ENCODE measurements at regions not wholly inside any gene's neighbourhood (a gene's known extent, or its start where the extent isn't known, plus 50 kb on each side); places are given as distances from the start of the nearest gene placed in this dataset.
A peak's percentile ranks its signal among the peaks of the same experiment; 100 is the strongest.

DNA sequence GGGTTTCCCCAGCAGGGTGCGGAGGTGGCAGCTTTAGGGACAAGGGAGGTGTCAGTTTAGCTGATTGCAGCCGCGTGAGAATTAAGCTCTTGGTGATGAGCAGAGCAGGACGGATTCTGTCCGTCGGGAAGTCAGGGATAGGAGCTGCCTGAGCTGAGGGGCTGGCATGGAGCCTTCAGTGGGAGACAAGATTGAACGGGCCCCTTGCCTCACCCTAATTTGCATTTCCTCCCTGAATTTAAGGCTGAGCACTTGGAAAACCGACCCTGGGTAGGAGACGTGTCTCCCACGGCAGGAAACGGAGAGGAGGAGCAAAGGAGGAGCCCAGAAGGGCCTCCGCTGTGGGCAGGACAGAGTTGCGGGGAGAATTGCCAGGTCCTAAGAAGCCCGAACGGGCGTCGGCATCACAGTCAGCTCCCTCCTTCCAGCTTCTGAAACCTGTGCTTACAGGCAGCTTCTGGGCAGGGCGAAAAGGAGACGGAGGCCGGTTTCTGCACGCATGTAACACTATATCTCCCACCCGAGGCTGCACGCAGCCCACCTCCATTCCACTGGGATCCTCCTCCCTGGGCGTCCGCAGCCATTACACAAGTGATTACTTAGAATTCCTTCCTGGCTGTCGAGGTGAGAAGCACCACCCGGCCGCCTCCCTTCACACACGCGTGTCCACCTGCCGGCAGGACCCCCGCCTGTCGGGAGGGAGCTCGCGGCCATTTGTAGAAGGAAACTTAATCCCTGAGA, 345.8 kb downstream of the BRD1 start:
- DNase-seq, result no peak

DNA sequence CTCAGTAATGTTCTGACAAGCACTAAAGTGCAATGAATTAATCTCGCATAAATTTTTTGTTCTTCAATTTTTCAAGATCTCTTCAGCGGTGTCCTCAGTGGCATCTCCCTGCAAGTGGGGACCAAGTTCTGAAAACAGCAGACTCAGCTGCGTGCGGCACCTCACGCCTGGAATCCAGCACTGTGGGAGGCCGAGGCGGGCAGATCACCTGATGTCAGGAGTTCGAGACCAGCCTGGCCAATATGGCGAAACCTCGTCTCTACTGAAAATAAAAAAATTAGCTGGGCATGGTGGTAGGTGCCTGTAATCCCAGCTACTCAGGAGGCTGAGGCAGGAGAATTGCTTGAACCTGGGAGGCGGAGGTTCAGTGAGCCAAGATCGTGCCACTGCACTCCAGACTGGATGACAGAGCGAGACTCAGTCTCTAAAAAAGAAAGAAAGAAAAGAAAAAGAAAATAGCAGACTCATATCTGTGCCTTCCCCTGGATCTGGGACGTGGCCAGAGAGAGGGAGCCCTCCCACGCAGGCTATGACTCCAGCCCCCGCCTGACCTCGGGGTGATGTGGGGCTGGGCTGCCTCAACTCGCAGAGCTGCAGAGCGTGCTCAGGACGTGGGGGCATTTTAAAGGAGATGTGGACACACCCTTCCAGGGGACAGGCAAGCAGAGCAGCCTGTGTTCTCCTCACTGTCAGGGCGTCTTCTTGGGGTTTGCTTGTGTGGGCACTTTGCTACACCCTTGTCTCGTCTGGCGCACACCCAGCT, 346.6 kb downstream of the BRD1 start:
- DNase-seq, result no peak

DNA sequence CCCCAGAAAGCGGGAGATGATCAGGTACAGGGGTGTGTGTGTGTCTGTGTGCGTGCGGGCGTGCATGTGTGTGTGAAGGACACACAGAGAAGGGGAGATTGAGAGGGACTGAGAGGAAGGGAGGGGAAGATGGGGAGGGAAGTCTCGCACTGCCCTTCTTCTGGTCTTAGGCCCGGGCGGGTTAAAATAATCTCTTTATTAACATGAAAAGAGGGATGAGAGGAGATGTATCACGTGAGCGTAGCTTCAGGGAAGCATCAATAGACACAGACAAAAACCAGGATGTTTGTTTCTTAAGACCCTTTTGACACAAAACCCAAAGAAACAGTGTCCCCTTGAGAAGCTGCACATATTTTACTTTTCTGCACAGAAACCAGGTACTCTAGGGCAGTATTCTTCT, 347.3 kb downstream of the BRD1 start:
- DNase-seq, result no peak

DNA sequence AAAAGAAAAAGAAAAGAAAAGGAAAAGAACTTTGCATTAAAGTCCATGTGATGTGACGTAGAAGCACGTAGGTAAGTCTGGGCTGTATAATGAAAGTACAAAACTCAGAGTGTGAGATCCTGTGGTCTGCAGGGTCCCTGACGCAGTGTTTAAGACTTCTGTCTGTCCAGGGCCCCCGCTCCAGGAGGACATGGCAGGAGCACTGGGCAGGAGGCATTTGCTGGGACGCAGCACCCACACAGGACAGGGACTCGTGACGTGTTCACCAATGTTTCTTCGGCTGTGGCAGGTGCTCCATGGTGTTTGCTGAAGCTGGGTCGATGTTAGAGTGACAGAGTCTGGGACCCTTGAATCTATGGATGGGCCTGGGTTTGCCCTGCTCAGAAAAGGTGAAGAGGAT, 348.1 kb downstream of the BRD1 start:
- DNase-seq, result no peak

DNA sequence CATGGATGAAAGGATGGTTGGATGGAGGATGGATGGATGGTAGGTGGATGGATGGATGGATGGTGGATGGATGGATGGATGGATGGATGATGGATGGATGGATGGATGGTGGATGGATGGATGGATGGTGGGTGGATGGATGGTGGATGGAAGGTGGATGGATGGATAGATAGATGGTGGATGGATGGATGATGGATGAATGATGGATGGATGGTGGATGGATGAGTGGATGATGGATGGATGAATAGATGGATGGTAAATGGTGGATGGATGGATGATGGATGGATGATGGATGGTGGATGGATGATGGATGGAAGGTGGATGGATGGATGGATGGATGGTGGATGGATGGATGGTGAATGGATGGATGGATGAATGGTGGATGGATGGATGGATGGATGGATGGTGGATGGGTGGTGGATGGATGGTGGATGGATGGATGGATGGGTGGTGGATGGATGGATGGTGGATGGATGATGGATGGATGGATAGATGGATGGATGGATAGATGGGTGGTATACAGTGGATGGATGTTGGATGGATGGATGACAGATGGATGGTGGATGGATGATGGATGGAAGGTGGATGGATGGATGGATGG, 350.8 kb downstream of the BRD1 start:
- DNase-seq, result no peak

DNA sequence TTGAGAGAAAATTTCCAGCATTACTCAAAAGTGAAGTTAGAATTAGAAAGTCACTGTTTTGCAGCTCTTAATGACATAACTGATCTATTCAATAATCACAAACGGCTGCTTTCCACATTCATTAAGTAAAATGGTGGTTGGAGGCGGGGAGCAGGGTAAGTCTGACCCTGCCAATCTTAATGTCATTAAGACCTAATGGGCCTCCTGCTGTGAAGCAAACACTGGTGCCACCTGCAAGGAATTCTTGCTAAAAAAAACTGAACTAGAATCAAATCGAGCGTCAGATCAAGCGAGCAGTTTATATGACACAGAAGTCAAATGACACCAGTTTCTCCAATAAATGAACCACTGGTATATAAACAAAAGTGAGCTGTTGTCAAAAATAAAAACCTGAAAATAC, 351.5 kb downstream of the BRD1 start:
- DNase-seq, result no peak

DNA sequence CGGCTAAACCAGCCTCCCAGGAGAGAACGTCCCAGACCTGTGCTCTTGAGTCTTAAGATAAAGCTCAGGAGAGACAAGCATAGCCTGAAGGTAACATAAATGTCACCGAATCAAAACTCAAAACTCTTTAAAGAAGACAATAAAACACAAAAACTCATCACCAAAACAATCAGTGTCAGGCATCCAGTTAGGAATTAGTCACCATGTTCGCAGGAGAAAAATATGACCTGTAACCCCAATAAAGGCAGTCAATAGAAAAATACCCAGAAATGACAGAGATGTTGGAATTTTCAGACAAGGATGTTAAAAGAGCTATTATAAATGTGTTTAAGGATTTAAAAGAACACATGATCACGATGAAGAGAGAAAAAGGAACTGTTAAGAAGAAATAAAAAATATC, 352.4 kb downstream of the BRD1 start:
- DNase-seq, result no peak

DNA sequence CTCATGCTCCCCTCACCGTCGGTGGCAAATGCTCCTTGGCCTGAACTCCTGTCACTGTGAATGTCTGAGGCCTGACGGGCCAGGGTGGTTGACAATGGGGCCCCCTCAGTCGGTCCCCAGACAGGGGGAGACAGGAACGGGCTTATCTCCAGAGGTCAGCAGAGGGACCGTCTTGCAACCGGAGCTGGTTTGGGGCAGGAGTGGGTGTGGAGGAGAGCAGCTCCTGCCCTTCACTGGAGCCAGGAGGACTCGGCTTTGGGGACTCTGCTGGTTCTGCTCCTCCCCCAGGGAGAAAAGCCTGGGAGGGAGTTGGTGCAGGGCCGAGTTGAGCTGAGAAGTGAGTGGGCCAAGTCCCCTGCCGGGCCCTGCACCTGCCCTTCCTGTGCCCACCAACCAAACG, 354.4 kb downstream of the BRD1 start:
- no peak for DNase-seq

DNA sequence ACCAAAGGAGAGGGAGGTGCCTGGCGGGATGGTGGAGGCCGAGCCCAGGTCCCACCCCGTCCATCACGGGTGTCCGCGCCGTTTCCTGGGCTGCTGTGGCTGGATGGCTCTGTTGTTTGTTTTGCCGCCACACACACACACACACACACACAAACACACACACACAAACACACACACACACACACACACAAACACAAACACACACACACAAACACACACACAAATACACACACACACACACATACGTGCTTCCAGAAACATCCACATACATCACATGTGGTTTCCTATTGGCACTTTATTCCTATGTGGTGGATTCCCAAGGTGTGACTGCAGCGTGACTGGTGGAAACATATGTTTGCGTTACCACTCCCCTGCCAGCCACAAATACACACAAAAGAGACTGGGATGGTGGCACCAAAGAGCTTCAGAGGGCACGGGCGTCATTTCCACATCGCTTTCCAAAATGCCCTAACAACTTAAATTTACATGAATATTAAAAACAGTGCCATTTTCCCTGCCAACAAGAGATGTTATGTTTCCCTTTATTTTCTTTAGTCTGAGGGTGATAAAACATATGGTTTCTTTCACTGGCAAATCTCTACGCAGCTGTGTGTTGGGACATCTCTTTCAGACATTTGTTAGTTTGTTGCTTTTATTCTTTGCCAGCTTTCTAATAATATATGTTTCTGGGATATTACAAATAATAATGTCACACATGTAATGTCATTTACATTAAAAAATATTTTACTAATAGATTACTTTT, 356.8 kb downstream of the BRD1 start:
- no peak for DNase-seq

DNA sequence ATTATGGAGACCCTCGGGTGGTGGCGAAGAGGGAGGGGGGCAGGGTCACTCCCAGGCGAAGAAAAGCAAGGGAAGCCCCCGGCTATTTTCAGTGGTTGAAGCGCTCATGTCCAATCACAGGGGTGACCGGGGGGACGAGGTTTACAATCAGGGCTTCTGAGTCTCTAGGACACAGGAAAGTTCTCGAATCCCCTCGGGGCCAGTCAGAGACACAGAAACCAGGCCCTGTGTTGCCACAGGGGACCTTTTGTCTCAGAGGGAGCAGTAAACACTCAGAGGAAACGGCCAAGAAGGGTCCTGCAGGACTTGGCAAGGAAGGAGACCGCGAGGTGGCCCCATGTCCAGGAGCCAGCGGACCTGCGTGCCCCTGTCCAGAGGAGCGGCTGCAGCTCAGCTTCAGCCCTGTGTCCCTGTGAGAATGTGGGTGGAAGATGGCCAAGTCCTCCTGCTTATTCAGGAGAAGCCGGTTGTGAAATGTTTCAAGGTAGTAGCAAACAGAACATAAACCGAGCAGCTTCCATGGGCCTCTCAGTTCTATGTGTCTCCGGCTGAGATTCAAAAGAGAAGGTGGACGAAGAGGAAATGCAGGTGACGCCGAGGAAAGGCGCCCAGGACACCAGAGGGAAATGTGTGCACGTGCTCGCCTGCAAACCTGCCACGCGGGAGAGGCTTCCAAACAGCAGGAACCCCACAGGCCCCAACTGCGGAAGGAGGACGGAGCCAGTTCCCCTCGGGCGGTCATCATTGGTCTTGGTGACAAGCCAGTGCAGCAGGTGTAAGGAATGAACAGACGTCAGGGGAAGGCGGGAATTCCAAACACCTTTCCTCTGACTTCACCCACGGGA, 357.6 kb downstream of the BRD1 start:
- no peak for DNase-seq

DNA sequence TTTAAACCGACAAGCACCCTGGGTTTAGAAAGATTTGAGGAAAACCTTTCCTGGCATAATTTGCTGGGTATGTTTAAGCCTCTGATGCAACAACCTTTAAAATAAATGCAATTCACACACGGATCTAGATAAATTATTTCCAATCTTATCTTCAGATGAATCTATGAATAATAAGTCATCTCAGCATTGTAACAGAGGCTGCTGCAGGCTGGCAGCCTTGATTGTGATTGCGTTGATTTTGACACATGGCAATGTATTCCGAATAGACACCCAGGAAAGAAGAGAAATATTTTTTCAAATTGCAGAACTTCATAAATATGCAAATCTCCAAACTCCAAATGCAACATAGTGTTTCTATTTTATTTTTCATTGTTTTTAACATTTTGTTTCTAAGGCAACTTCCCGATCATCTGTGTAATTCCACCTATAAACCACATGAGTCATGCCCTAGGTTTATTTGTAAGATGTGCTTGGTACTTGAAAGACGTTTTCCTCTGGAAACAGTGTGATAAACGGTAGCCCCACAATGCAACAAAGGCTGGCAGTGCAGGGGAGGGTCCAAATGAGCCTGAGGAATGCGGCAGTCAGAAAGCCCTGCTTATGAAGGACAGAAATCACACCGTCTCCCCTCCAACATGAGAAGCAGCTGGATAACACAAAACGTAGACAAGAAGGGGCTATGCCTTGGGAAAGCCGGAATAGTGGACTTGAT, 359.0 kb downstream of the BRD1 start:
- no peak for DNase-seq

DNA sequence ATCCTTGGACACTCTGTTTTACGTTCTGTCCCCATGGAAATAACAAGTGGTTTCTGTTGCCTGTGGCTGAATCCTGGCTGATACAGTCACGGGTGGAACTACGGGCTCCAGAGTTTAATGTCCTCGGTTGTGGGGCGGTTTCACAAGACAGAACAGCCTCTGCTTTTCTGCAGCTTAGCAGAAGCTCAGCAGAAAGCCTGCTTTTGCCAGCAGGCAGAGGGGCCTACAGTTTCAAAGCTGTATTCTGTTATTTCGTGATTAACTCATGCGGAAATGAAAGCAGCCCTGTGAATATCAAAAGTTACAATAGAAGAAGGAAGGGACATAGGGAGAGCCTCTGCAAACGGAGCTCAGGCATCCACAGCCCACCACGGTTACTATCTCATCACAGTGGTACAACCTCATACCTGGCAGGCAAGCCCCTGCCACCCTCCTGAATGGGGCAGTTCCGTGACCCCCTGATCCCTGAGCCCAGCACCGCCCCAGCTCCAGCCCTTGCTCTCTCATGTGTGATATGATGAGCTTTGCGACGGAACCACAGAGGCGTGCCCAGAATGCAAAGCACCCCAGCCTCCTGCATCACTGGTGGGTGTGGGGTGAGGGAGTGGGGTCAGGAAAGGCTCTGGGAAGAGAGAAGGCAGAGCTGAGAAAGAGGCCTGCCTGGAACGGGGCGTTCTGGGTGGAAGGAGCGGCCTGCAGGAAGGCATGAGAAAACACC, 360.6 kb downstream of the BRD1 start:
- no peak for DNase-seq

DNA sequence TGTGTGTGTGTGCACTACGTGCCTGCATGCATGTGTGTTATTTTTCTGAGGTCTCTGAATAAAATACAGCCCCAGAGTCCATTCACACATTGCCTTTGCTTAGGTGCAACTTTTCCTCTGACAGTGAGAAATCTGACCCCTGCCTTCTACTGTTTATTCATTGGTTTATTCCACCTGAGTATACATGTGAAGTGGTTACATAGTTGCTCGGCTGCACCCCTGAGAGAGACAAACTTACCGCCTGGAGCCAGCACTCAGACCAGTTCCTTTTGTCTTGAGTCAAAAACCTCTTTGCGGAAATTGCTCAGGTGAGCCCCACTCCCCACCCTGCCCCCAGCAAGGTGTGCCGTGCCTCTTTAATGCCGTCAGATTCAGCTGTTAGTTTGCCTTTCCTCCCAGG, 363.6 kb downstream of the BRD1 start:
- no peak for DNase-seq

DNA sequence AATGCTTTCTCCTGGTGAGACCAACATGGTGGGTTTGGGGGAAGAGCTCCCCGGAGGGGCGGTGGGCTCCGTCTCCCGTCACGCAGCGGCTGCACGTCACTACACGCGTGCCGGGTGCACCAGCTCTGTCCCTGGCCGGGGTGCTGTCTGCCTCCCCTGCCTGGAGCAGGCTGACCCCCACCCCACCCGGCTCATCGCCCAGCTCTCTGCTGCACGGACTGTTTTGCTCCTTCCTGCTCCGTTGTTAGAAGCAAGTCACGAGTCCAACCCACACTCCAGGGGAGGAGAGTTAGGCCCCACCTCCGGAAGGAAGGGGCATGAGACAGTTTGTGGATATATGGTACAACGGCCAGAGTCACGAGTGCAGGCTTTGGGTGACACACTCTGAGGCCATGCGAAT, 364.9 kb downstream of the BRD1 start:
- no peak for DNase-seq

DNA sequence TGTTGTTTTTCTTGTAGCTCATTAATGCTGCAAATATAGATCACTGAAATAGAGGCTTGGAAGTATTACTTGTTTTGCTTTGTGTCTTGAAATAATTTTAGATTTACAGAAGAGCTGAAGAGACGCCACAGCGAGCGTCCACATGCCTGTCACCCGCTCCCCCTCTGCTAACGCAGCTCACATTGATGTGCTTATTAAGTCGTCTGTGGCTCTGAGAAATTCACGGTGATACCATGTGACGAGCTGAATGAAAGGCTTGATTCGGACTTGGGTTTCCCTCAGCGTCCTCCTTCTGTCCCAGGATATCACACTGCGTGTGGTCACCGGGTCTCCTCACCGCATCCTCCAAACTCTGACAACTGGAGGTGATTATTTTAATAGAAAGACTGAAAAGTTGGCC, 365.4 kb downstream of the BRD1 start:
- DNase-seq, result no peak

DNA sequence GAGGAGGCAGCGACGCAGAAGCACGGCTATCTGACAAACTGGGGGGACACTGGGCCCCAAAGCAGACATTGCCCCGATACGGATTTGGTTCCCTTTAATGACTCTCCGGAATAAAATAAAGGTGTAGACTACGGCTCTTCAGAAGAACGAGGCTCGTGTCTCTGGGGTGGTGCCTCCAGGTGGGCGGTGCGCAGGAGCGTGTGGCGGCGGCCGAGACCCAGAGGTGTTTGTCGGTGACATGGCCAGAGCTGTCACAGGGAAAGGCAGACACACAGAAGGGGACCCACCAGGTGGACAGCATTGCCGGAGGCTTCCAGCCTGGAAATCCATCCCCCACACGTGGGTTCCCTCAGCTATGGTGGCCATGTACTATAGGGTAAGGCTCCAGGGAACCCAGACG, 366.0 kb downstream of the BRD1 start:
- no peak for DNase-seq

DNA sequence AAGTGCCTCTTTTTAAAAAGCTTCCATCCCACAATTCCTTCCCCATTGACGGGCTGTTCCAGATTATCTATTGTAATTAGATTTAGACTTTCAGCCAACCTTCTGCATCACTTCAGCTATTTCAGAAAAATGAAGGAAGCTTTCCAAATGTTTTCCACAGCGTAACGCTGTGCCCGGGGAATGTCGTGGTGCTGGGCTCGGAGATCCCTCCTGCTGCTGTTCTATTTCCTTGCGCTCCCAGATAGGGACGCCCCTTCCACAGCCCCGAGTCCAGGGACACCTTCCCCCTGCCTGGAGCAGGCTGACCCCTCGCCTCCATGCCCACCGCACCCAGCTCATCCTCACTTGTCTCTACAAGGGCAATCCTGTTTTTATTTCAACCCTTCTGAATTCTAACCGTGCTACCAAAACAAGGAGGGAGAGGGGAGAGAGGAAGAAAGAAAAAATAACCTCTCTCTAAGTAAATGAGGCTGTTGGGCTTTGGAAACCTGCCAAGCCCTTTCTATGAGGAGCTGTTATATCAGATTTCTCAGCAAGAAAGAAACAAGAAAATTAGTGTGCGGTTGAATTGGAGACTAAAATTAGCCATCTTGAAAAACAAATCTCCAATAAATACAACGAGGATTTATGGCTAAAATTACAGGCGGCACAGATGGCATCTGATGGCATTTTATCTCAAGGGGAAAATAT, 366.9 kb downstream of the BRD1 start:
- DNase-seq, result peak; percentile 24

DNA sequence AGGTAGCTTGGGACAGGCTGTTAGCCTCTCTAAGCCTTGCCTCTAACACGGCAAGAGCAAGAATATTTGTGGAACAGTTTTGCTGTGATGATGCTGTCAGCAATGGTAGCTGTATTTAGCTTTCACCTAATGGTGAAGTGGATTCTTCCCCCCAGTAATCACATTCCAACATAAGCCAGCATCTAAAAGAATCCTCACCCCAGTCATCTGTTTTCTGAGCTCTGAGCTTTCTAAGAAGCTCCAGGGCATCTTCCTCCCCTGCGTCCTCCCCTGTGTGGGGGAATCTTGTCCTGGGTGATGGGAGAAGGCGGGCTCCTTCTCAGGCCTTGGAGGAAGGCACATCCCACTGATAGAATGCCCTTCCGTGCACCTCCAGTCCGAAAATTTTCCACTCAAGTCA, 367.6 kb downstream of the BRD1 start:
- no peak for DNase-seq

DNA sequence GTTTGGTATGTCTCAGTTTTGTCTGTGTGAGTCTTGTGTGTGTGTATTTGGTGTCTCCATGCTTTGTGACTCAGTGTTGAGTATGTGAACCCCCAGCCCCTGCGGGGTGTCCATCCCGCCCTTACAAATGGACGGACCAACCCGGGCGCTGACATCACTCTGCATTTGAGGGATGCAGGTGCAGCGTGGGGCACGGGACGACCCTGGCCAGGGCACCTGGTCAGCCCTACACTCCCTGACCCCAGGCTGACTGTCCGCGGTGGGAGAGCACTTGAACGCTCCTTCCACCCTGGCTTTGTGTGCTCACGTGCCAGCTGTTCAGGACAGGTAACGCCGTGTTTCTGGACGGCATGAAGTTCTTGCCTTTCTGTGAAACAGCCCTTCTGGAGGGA, 369.0 kb downstream of the BRD1 start:
- DNase-seq, result no peak

All from skin of body (tissue), 1 donor.